ENCODE measurements at regions not wholly inside any gene's neighbourhood (a gene's known extent, or its start where the extent isn't known, plus 50 kb on each side); places are given as distances from the start of the nearest gene placed in this dataset.

DNA sequence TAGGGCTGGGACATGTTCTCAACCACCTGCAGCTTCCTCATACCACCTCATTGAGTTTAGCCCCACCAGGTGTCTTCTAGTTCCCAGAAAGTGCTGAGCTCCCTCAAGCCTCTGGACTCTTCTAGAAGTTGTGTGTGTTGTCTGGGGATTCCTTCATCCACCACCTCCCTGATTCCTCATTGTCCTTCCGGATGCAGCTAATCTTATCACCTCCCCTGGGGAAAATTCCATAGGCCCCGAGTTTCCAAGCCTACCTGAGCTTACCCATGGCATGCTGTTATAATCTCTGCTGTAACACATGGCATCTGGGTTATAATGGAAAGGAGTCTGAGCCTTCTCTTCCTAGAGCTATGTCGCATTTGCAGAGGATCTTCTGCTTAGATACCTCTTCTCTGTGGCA lies 243.5 kb upstream of the SDK2 start:
- no peak for DNase-seq
- H3K27me3 ChIP-seq: peaks cover 12% of the 10 kb centered on the region
- TF ChIP-seq POLR2A (IDR thresholded peaks at IDR 0.05) (no peak), POLR2AphosphoS5 (IDR thresholded peaks at IDR 0.05) (no peak), EP300 (IDR thresholded peaks at IDR 0.05; ENCODE audit: low read depth) (no peak)
- TF ChIP-seq, protein P1, sequence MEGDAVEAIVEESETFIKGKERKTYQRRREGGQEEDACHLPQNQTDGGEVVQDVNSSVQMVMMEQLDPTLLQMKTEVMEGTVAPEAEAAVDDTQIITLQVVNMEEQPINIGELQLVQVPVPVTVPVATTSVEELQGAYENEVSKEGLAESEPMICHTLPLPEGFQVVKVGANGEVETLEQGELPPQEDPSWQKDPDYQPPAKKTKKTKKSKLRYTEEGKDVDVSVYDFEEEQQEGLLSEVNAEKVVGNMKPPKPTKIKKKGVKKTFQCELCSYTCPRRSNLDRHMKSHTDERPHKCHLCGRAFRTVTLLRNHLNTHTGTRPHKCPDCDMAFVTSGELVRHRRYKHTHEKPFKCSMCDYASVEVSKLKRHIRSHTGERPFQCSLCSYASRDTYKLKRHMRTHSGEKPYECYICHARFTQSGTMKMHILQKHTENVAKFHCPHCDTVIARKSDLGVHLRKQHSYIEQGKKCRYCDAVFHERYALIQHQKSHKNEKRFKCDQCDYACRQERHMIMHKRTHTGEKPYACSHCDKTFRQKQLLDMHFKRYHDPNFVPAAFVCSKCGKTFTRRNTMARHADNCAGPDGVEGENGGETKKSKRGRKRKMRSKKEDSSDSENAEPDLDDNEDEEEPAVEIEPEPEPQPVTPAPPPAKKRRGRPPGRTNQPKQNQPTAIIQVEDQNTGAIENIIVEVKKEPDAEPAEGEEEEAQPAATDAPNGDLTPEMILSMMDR (IDR thresholded peaks at IDR 0.05): no peak
- H3K36me3 ChIP-seq: no peaks in the 10 kb centered on the region
- WGBS, 2 donors (ENCODE audit: low coverage in 1 of 2): 83% methylated on average over 3 of the region's 3 CpGs; no CpG with 5 or more reads in 1 of the 2 donors
- intact Hi-C loops (cut with DNase I; ENCODE audit: low total_unique reads) (no loop called here), in situ Hi-C loops (cut with MboI; ENCODE audit: low pct_ligation_motif_present in 1 of 4, low pct_unique_long_range_greater_than_20kb in 1 of 4, low sequenced_read_pairs in 3 of 4) (no loop called here)
- no peaks in the 10 kb centered on the region for H3K4me1 ChIP-seq
- H3K27ac ChIP-seq: no peak overlapping the region
- H3K9me3 ChIP-seq: no peaks in the 10 kb centered on the region
- H3K4me3 ChIP-seq: no peak overlapping the region

DNA sequence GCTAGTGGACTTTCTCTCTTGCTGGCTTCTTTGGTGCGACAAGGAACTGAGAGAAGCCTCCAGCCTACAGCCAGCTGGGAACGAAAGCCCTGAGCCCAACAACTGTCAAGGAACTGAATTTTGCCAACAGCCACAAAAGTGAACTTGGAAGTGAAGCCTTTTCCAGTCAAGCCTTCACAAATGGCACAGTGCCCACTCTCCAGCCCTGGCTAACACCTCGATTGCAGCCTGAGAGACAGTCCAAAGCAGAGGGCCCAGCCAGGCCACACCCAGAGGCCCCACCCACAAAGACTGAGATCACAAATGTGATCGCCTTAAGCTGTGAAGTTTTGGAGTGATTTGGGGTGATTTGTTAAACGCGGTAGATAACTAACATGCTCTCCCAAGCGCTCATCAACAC lies 244.6 kb upstream of the SDK2 start:
- H3K4me3 ChIP-seq: no peak overlapping the region
- no peak overlapping the region for H3K27ac ChIP-seq
- WGBS, 2 donors (ENCODE audit: low coverage in 1 of 2): 77% methylated on average over 7 of the region's 7 CpGs; no CpG with 5 or more reads in 1 of the 2 donors
- peaks cover 7% of the 10 kb centered on the region for H3K27me3 ChIP-seq
- H3K9me3 ChIP-seq: no peaks in the 10 kb centered on the region
- no peak for TF ChIP-seq POLR2A (IDR thresholded peaks at IDR 0.05)
- DNase-seq: no peak
- intact Hi-C loops (cut with DNase I; ENCODE audit: low total_unique reads) (no loop called here), in situ Hi-C loops (cut with MboI; ENCODE audit: low pct_ligation_motif_present in 1 of 4, low pct_unique_long_range_greater_than_20kb in 1 of 4, low sequenced_read_pairs in 3 of 4) (no loop called here)
- H3K4me1 ChIP-seq: no peaks in the 10 kb centered on the region
- no peaks in the 10 kb centered on the region for H3K36me3 ChIP-seq

DNA sequence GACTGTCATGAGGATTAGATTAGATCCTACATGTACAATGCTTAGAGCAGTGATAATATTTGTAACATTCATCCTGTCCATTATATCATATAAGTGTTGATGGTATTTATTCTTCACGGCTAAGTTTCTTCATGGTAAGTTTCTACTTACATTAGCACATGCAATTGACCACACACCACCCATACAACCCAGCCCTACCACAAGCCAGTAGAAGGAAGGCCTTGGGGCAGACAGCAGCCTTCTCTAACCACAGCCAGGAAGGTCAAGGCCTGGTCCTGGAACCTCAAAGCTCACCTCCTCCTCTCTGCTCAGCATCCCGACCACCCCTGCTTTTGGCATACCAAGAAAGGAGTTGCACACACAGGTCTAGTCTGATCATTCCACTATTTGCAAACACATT lies 245.2 kb upstream of the SDK2 start:
- in situ Hi-C loops (cut with MboI; ENCODE audit: low pct_ligation_motif_present in 1 of 4, low pct_unique_long_range_greater_than_20kb in 1 of 4, low sequenced_read_pairs in 3 of 4): no loop called here
- no peak for TF ChIP-seq POLR2A (IDR thresholded peaks at IDR 0.05)
- TF ChIP-seq EP300 (IDR thresholded peaks at IDR 0.05; ENCODE audit: low read depth): no peak
- TF ChIP-seq, protein P1 (IDR thresholded peaks at IDR 0.05): no peak
- TF ChIP-seq POLR2AphosphoS5 (IDR thresholded peaks at IDR 0.05): no peak
- no peaks in the 10 kb centered on the region for H3K4me1 ChIP-seq
- no peak overlapping the region for H3K27ac ChIP-seq
- peaks cover 4% of the 10 kb centered on the region for H3K27me3 ChIP-seq
- H3K36me3 ChIP-seq: no peaks in the 10 kb centered on the region
- H3K4me3 ChIP-seq: no peak overlapping the region
- no peaks in the 10 kb centered on the region for H3K9me3 ChIP-seq
- intact Hi-C loops (cut with DNase I; ENCODE audit: low total_unique reads): no loop called here
- no peak for DNase-seq
- 80 to 82% methylated on average over 1 to 2 of the region's 2 CpGs for WGBS, 2 donors (ENCODE audit: low coverage in 1 of 2)

DNA sequence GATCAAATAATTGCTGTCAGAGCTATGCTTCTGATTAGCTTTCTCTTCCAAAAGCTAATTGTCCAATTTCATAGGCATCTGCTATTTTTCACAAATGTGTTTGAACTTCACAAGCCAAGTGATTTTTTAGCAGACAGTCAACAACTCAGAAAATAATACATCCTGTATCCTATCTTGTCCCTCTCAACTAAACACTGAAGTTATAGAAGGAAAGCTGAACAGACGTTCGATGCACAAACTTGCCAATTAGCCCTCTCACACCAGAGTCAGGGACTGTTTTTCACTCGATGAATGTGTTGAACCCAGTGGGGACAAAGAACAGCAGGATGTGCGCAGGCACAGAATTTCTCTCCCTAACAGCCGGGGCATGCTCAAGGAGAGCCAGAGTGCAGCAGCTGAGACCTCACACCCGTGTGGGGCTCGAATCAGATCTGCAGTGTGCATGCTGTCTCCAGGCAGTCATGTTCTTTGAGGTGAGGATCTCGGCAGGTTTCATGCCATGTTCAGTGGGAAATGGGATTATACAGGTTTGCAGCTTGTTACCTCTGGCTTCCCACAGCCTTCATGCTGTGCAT lies 246.7 kb upstream of the SDK2 start:
- no peak overlapping the region for H3K27ac ChIP-seq
- H3K27me3 ChIP-seq: peaks cover 12% of the 10 kb centered on the region
- no peaks in the 10 kb centered on the region for H3K36me3 ChIP-seq
- in situ Hi-C loops (cut with MboI; ENCODE audit: low pct_ligation_motif_present in 1 of 4, low pct_unique_long_range_greater_than_20kb in 1 of 4, low sequenced_read_pairs in 3 of 4) (no loop called here), intact Hi-C loops (cut with DNase I; ENCODE audit: low total_unique reads) (no loop called here)
- no peak for TF ChIP-seq POLR2A (IDR thresholded peaks at IDR 0.05)
- TF ChIP-seq, protein P1 (IDR thresholded peaks at IDR 0.05): no peak
- no peaks in the 10 kb centered on the region for H3K9me3 ChIP-seq
- DNase-seq: no peak
- H3K4me1 ChIP-seq: no peaks in the 10 kb centered on the region
- no peak overlapping the region for H3K4me3 ChIP-seq
- 81 to 90% methylated on average over 3 to 8 of the region's 8 CpGs for WGBS, 2 donors (ENCODE audit: low coverage in 1 of 2)

DNA sequence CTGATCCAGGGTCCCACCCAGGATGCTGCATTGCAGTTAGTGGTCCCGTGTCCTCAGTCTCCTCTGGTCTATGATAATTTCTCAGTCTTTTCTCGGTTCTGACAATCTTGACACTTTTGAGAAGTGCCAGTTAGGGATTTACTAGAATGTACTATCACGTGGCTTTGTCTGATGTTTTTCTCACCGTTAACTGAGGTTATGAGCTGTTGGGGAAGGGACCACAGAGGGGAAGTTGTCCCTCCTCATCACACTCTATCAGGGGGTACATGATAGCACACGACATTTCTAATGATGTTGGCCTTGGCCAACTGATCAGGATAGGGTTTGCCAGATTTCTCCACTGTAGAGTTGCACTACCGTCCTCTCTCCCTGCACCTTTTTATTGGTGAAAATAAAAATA lies 250.9 kb upstream of the SDK2 start:
- Histone ChIP-seq H3K27me3 (peaks cover 51% of the 10 kb centered on the region), H3K27ac (no peak overlapping the region), H3K4me1 (no peaks in the 10 kb centered on the region), H3K9me3 (no peaks in the 10 kb centered on the region), H3K4me3 (no peak overlapping the region), H3K36me3 (no peaks in the 10 kb centered on the region)
- TF ChIP-seq POLR2A (IDR thresholded peaks at IDR 0.05): no peak
- TF ChIP-seq EP300 (IDR thresholded peaks at IDR 0.05; ENCODE audit: low read depth): no peak
- TF ChIP-seq, protein P1 (IDR thresholded peaks at IDR 0.05): no peak
- no peak for TF ChIP-seq POLR2AphosphoS5 (IDR thresholded peaks at IDR 0.05)
- DNase-seq: no peak
- 53 to 65% methylated on average over 6 of the region's 6 CpGs for WGBS, 2 donors (ENCODE audit: low coverage in 1 of 2)
- intact Hi-C loops (cut with DNase I; ENCODE audit: low total_unique reads) (no loop called here), in situ Hi-C loops (cut with MboI; ENCODE audit: low pct_ligation_motif_present in 1 of 4, low pct_unique_long_range_greater_than_20kb in 1 of 4, low sequenced_read_pairs in 3 of 4) (no loop called here)

All from transverse colon (tissue), 4 donors.